LNCaP clone FGC (cell line): ENCODE measurements at regions not wholly inside any gene's neighbourhood (a gene's known extent, or its start where the extent isn't known, plus 50 kb on each side); places are given as distances from the start of the nearest gene placed in this dataset.
"Not testable (repeated sequence)": the region's sequence is repeated elsewhere in the genome, so short reads cannot be mapped to it uniquely, and the experiment has no call there.

ENCODE experiments used
- DNase-seq: peaks from one replicate; pipeline ENCODE4 v3.0.0-alpha.2; 2011; ENCODE audit warnings: low read depth
- H3K4me3 ChIP-seq: 2 replicates; pipeline ENCODE4 v1.5.1; 2011; ENCODE audit warnings: mild to moderate bottlenecking, low read depth, low read length, control low read depth
- CTCF ChIP-seq: IDR thresholded peaks from 2 replicates; pipeline ENCODE4 v1.5.1; 2012; ENCODE audit warnings: mild to moderate bottlenecking; ENCODE audit not compliant: control insufficient read depth, insufficient read depth; ENCODE audit errors: extremely low read depth

GRCh38 chr12:125340791-125341190 lies 275.6 kb downstream of the AACS start:
- no peak for TF ChIP-seq CTCF
- peak; percentile 71 for DNase-seq
- no peak overlapping the region for H3K4me3 ChIP-seq

- no peak overlapping the region for H3K4me3 ChIP-seq
- peak; percentile 39 for DNase-seq
- TF ChIP-seq CTCF: no peak
Measured at GRCh38 chr12:125341422-125341821, 276.2 kb downstream of the AACS start.

GRCh38 chr12:125343649-125344048 lies 278.4 kb downstream of the AACS start:
- H3K4me3 ChIP-seq: no peak overlapping the region
- DNase-seq: no peak
- TF ChIP-seq CTCF: no peak

GRCh38 chr12:125346362-125346761 lies 281.1 kb downstream of the AACS start:
- TF ChIP-seq CTCF: peak; percentile 58
- H3K4me3 ChIP-seq: no peak overlapping the region
- DNase-seq: no peak

GRCh38 chr12:125351788-125352187 lies 286.6 kb downstream of the AACS start:
- H3K4me3 ChIP-seq: no peak overlapping the region
- no peak for TF ChIP-seq CTCF
- no peak for DNase-seq

GRCh38 chr12:125353002-125353401 lies 287.8 kb downstream of the AACS start:
- not testable (repeated sequence) for H3K4me3 ChIP-seq, DNase-seq

GRCh38 chr12:125353871-125354270 lies 288.6 kb downstream of the AACS start:
- no peak for DNase-seq

More at GRCh38 chr12:125353871-125354270, 288.6 kb downstream of the AACS start:
- no peak overlapping the region for H3K4me3 ChIP-seq
- no peak for TF ChIP-seq CTCF
